ENCODE measurements at regions not wholly inside any gene's neighbourhood (a gene's known extent, or its start where the extent isn't known, plus 50 kb on each side); places are given as distances from the start of the nearest gene placed in this dataset.

- DNase-seq, result no peak
Observed at GRCh38 chr12:58202933-58203718, 261.8 kb downstream of the ATP23 start.

GRCh38 chr12:58204071-58204470 lies 262.7 kb downstream of the ATP23 start:
- DNase-seq, result no peak

GRCh38 chr12:58206876-58207275 lies 265.5 kb downstream of the ATP23 start:
- DNase-seq, result no peak

- no peak for DNase-seq
Observed at GRCh38 chr12:58211211-58211610, 269.8 kb downstream of the ATP23 start.

- no peak for DNase-seq
Observed at GRCh38 chr12:58217130-58217529, 275.8 kb downstream of the ATP23 start.

GRCh38 chr12:58224536-58225105 lies 283.3 kb downstream of the ATP23 start:
- no peak for DNase-seq

GRCh38 chr12:58225203-58225877 lies 284.0 kb downstream of the ATP23 start:
- DNase-seq, result no peak

GRCh38 chr12:58233886-58234285 lies 292.5 kb downstream of the ATP23 start:
- no peak for DNase-seq

GRCh38 chr12:58238411-58238810 lies 297.0 kb downstream of the ATP23 start:
- DNase-seq, result no peak

- no peak for DNase-seq
Observed at GRCh38 chr12:58241099-58241498, 299.7 kb downstream of the ATP23 start.

GRCh38 chr12:58242796-58243630 lies 301.6 kb downstream of the ATP23 start:
- no peak for DNase-seq

- DNase-seq, result no peak
Observed at GRCh38 chr12:58247633-58248032, 306.3 kb downstream of the ATP23 start.

- DNase-seq, result no peak
Observed at GRCh38 chr12:58248599-58248998, 307.2 kb downstream of the ATP23 start.

GRCh38 chr12:58249610-58250009 lies 308.2 kb downstream of the ATP23 start:
- DNase-seq, result no peak

GRCh38 chr12:58250077-58250476 lies 308.7 kb downstream of the ATP23 start:
- DNase-seq, result no peak

GRCh38 chr12:58252914-58253313 lies 311.5 kb downstream of the ATP23 start:
- no peak for DNase-seq

- DNase-seq, result no peak
Observed at GRCh38 chr12:58253663-58254062, 312.3 kb downstream of the ATP23 start.

GRCh38 chr12:58254463-58255100 lies 313.2 kb downstream of the ATP23 start:
- no peak for DNase-seq

GRCh38 chr12:58262796-58263195 lies 321.4 kb downstream of the ATP23 start:
- no peak for DNase-seq

- no peak for DNase-seq
Observed at GRCh38 chr12:58263816-58264215, 322.4 kb downstream of the ATP23 start.

- no peak for DNase-seq
Observed at GRCh38 chr12:58268069-58268468, 326.7 kb downstream of the ATP23 start.

GRCh38 chr12:58269476-58269875 lies 328.1 kb downstream of the ATP23 start:
- DNase-seq, result no peak
